ENCODE measurements at regions not wholly inside any gene's neighbourhood (a gene's known extent, or its start where the extent isn't known, plus 50 kb on each side); places are given as distances from the start of the nearest gene placed in this dataset.

- CTCF ChIA-PET: no interaction called here
- POLR2A ChIA-PET: no interaction called here
- BruUV-seq (replicated peaks): no TSS peak
- Mint-ChIP-seq H3K4me3 (ENCODE audit: unreplicated experiment) (no peak overlapping the region), H3K4me1 (ENCODE audit: insufficient read depth, unreplicated experiment) (no peaks in the 10 kb centered on the region), H3K9me3 (ENCODE audit: unreplicated experiment) (peaks cover 5% of the 10 kb centered on the region), H3K27me3 (ENCODE audit: insufficient read depth, unreplicated experiment) (no peaks in the 10 kb centered on the region), H3K36me3 (ENCODE audit: insufficient read depth, unreplicated experiment) (peaks cover 5% of the 10 kb centered on the region), H3K27ac (ENCODE audit: low read depth, unreplicated experiment) (no peak overlapping the region)
- no peak for DNase-seq (ENCODE audit: unreplicated experiment)
- intact Hi-C loops (cut with micrococcal nuclease): no loop called here
- TF ChIP-seq CTCF (IDR thresholded peaks at IDR 0.05; ENCODE audit: unreplicated experiment): no peak
Measured at GRCh38 chr2:226554701-226555100, 244.9 kb downstream of the IRS1 start.

GRCh38 chr2:226553333-226553732, 246.3 kb downstream of the IRS1 start:
- Mint-ChIP-seq H3K27me3 (ENCODE audit: insufficient read depth, unreplicated experiment) (no peaks in the 10 kb centered on the region), H3K9me3 (ENCODE audit: unreplicated experiment) (peaks cover 7% of the 10 kb centered on the region), H3K27ac (ENCODE audit: low read depth, unreplicated experiment) (no peak overlapping the region), H3K36me3 (ENCODE audit: insufficient read depth, unreplicated experiment) (peaks cover 5% of the 10 kb centered on the region), H3K4me3 (ENCODE audit: unreplicated experiment) (no peak overlapping the region), H3K4me1 (ENCODE audit: insufficient read depth, unreplicated experiment) (no peaks in the 10 kb centered on the region)
- TF ChIP-seq CTCF (IDR thresholded peaks at IDR 0.05; ENCODE audit: unreplicated experiment): no peak
- ChIA-PET CTCF (interaction anchor here (0.7 kb wide), 1 partner anchor 44 kb away, joined by 3 read pairs; no protein-coding TSS in a partner anchor), POLR2A (no interaction called here)
- intact Hi-C loops (cut with micrococcal nuclease): no loop called here
- no peak for DNase-seq (ENCODE audit: unreplicated experiment)
- no TSS peak for BruUV-seq (replicated peaks)

GRCh38 chr2:226552571-226553285, 246.9 kb downstream of the IRS1 start:
- H3K4me3 Mint-ChIP-seq (ENCODE audit: unreplicated experiment): no peak overlapping the region
- no TSS peak for BruUV-seq (replicated peaks)
- H3K36me3 Mint-ChIP-seq (ENCODE audit: insufficient read depth, unreplicated experiment): peaks cover 5% of the 10 kb centered on the region
- H3K27me3 Mint-ChIP-seq (ENCODE audit: insufficient read depth, unreplicated experiment): no peaks in the 10 kb centered on the region
- POLR2A ChIA-PET: no interaction called here
- intact Hi-C loops (cut with micrococcal nuclease): no loop called here
- CTCF ChIA-PET: no interaction called here
- TF ChIP-seq CTCF (IDR thresholded peaks at IDR 0.05; ENCODE audit: unreplicated experiment): no peak
- no peak overlapping the region for H3K27ac Mint-ChIP-seq (ENCODE audit: low read depth, unreplicated experiment)
- H3K4me1 Mint-ChIP-seq (ENCODE audit: insufficient read depth, unreplicated experiment): no peaks in the 10 kb centered on the region
- no peak for DNase-seq (ENCODE audit: unreplicated experiment)
- peaks cover 7% of the 10 kb centered on the region for H3K9me3 Mint-ChIP-seq (ENCODE audit: unreplicated experiment)

- no peak overlapping the region for H3K4me3 Mint-ChIP-seq (ENCODE audit: unreplicated experiment)
- no peak for DNase-seq (ENCODE audit: unreplicated experiment)
- H3K27ac Mint-ChIP-seq (ENCODE audit: low read depth, unreplicated experiment): no peak overlapping the region
- CTCF ChIA-PET: no interaction called here
- BruUV-seq (replicated peaks): no TSS peak
- peaks cover 7% of the 10 kb centered on the region for H3K9me3 Mint-ChIP-seq (ENCODE audit: unreplicated experiment)
- intact Hi-C loops (cut with micrococcal nuclease): no loop called here
- no peaks in the 10 kb centered on the region for H3K27me3 Mint-ChIP-seq (ENCODE audit: insufficient read depth, unreplicated experiment)
- H3K4me1 Mint-ChIP-seq (ENCODE audit: insufficient read depth, unreplicated experiment): no peaks in the 10 kb centered on the region
- peaks cover 5% of the 10 kb centered on the region for H3K36me3 Mint-ChIP-seq (ENCODE audit: insufficient read depth, unreplicated experiment)
- POLR2A ChIA-PET: interaction anchor here (1.1 kb wide), 1 partner anchor 20 kb away, joined by 3 read pairs; no protein-coding TSS in a partner anchor
- no peak for TF ChIP-seq CTCF (IDR thresholded peaks at IDR 0.05; ENCODE audit: unreplicated experiment)
Measured at GRCh38 chr2:226551522-226552250, 247.9 kb downstream of the IRS1 start.

Measured in MCF 10A (cell line).